ENCODE measurements at regions not wholly inside any gene's neighbourhood (a gene's known extent, or its start where the extent isn't known, plus 50 kb on each side); places are given as distances from the start of the nearest gene placed in this dataset.

DNA sequence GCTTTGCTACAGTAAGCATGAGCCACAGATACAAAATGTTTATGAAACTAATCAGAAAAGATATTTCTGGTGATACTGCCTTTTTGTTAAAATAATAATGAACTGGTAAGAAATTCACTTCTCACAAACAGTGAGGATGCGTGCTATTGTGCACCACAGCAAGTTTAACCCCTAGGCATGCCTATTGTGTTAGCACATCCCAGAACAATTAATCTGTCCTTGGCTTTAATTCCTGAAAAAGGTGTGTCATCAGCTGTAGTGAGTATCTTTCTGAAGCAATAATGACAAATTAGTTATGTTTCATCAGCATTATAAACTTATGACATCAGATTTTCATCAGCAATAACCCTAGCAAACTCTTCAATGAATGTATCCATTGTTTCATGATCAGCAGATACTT is 1307.2 kb downstream of the EFNA5 start:
- Histone ChIP-seq H3K4me1 (replicated peaks) (no peaks in the 10 kb centered on the region), H3K36me3 (no peaks in the 10 kb centered on the region), H3K4me3 (no peak overlapping the region), H3K27ac (no peak overlapping the region), H3K9me3 (no peaks in the 10 kb centered on the region), H3K27me3 (replicated peaks; ENCODE audit: insufficient read depth) (no peaks in the 10 kb centered on the region)
- no peak for DNase-seq (ENCODE audit: low spot score)
- TF ChIP-seq POLR2A (IDR thresholded peaks at IDR 0.05) (no peak), POLR2AphosphoS5 (IDR thresholded peaks at IDR 0.05) (no peak)
- TF ChIP-seq, protein P1, sequence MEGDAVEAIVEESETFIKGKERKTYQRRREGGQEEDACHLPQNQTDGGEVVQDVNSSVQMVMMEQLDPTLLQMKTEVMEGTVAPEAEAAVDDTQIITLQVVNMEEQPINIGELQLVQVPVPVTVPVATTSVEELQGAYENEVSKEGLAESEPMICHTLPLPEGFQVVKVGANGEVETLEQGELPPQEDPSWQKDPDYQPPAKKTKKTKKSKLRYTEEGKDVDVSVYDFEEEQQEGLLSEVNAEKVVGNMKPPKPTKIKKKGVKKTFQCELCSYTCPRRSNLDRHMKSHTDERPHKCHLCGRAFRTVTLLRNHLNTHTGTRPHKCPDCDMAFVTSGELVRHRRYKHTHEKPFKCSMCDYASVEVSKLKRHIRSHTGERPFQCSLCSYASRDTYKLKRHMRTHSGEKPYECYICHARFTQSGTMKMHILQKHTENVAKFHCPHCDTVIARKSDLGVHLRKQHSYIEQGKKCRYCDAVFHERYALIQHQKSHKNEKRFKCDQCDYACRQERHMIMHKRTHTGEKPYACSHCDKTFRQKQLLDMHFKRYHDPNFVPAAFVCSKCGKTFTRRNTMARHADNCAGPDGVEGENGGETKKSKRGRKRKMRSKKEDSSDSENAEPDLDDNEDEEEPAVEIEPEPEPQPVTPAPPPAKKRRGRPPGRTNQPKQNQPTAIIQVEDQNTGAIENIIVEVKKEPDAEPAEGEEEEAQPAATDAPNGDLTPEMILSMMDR (IDR thresholded peaks at IDR 0.05) = no peak
- 95% methylated on average over 1 of the region's 1 CpG for WGBS
- intact Hi-C loops (cut with DNase I) = no loop called here

DNA sequence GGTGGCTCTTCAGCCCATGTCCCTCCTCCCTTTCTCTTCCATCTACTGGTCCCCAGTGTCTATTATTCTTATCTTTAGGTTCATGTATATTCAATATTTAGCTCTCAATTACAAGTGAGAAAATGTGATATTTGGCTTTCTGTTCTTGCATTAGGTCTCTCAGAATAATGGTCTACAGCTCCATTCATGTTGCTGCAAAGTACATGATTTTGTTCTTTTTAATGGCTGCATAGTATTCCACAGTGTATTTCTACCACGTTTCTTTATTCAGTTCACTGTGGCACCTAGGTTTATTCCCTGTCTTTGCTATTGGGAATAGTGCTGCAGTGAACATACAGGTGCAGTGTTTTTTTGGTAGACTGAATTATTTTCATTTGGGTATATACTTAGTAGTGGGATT is 1308.8 kb downstream of the EFNA5 start:
- WGBS = 97% methylated on average over 1 of the region's 1 CpG
- H3K4me3 ChIP-seq = no peak overlapping the region
- no peak overlapping the region for H3K27ac ChIP-seq
- H3K36me3 ChIP-seq = no peaks in the 10 kb centered on the region
- no peak for DNase-seq (ENCODE audit: low spot score)
- H3K4me1 ChIP-seq (replicated peaks) = no peaks in the 10 kb centered on the region
- TF ChIP-seq POLR2A (IDR thresholded peaks at IDR 0.05) (no peak), POLR2AphosphoS5 (IDR thresholded peaks at IDR 0.05) (no peak)
- TF ChIP-seq, protein P1 (IDR thresholded peaks at IDR 0.05) = no peak
- intact Hi-C loops (cut with DNase I) = no loop called here
- no peaks in the 10 kb centered on the region for H3K9me3 ChIP-seq
- no peaks in the 10 kb centered on the region for H3K27me3 ChIP-seq (replicated peaks; ENCODE audit: insufficient read depth)

DNA sequence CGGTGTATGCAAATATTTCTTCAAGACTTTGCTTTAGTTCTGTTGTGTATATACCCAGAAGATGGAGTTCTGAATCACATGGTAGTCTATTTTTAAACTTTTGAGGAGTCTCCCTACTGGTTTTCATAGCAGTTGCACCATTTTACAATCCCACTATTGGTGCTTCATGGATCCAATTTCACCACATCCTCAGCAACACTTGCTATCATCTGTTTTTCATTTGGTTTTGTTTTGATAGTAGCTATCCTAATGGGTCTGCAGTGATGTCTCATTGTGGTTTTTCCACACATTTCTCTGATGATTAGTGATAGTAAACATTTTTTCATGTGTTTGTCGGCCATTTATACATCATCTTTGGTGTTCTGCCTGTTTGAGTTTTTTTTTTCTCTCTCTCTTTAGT is 1339.3 kb downstream of the EFNA5 start:
- intact Hi-C loops (cut with DNase I) = no loop called here
- H3K27ac ChIP-seq = no peak overlapping the region
- no peaks in the 10 kb centered on the region for H3K36me3 ChIP-seq
- no peaks in the 10 kb centered on the region for H3K27me3 ChIP-seq (replicated peaks; ENCODE audit: insufficient read depth)
- no peak for DNase-seq (ENCODE audit: low spot score)
- H3K4me1 ChIP-seq (replicated peaks) = no peaks in the 10 kb centered on the region
- TF ChIP-seq, protein P1 (IDR thresholded peaks at IDR 0.05) = no peak
- WGBS = 74% methylated on average over 2 of the region's 2 CpGs
- H3K4me3 ChIP-seq = no peak overlapping the region
- H3K9me3 ChIP-seq = no peaks in the 10 kb centered on the region

DNA sequence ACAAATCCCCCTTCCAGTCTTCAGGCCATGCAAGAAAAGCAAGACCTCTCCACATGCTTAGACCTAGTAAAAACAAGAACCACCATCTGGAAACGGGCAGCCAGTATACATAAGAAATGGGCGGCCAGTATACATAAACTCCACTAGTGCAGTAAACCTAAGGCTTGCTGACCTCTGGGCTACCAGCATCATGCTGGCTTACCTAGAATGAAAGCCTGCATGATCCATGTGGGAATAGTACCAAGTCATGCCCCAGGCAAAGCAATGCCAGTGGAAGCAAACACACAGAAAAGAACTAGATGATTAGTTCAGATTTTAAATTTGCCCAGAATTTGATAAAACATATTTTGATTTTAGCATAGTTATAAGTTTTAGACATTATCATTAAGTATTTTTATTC is 1346.4 kb downstream of the EFNA5 start:
- no peaks in the 10 kb centered on the region for H3K4me1 ChIP-seq (replicated peaks)
- no peaks in the 10 kb centered on the region for H3K27me3 ChIP-seq (replicated peaks; ENCODE audit: insufficient read depth)
- intact Hi-C loops (cut with DNase I) = no loop called here
- no peak overlapping the region for H3K4me3 ChIP-seq
- 88% methylated on average over 2 of the region's 2 CpGs for WGBS
- DNase-seq (ENCODE audit: low spot score) = no peak
- no peak overlapping the region for H3K27ac ChIP-seq
- no peaks in the 10 kb centered on the region for H3K9me3 ChIP-seq
- TF ChIP-seq POLR2A (IDR thresholded peaks at IDR 0.05) (no peak), POLR2AphosphoS5 (IDR thresholded peaks at IDR 0.05) (no peak)
- TF ChIP-seq, protein P1 (IDR thresholded peaks at IDR 0.05) = no peak
- no peaks in the 10 kb centered on the region for H3K36me3 ChIP-seq

- H3K27me3 ChIP-seq (replicated peaks; ENCODE audit: insufficient read depth) = no peaks in the 10 kb centered on the region
- no peak overlapping the region for H3K27ac ChIP-seq
- TF ChIP-seq POLR2AphosphoS5 (IDR thresholded peaks at IDR 0.05) (no peak), POLR2A (IDR thresholded peaks at IDR 0.05) (no peak)
- TF ChIP-seq, protein P1 (IDR thresholded peaks at IDR 0.05) = no peak
- no peak overlapping the region for H3K4me3 ChIP-seq
- DNase-seq (ENCODE audit: low spot score) = no peak
- intact Hi-C loops (cut with DNase I) = no loop called here
- no peaks in the 10 kb centered on the region for H3K36me3 ChIP-seq
- no peaks in the 10 kb centered on the region for H3K4me1 ChIP-seq (replicated peaks)
- H3K9me3 ChIP-seq = no peaks in the 10 kb centered on the region
- 82% methylated on average over 6 of the region's 6 CpGs for WGBS
These were observed 1349.5 kb downstream of the EFNA5 start for GRCh38 chr5:106321242-106321641.
